GM12874 (cell line): ENCODE measurements at regions not wholly inside any gene's neighbourhood (a gene's known extent, or its start where the extent isn't known, plus 50 kb on each side); places are given as distances from the start of the nearest gene placed in this dataset.
A peak's percentile ranks its signal among the peaks of the same experiment; 100 is the strongest.

Experiments
- TF ChIP-seq, protein P1 (sequence below): IDR thresholded peaks from 2 replicates; pipeline ENCODE4 v1.5.1; 2011; ENCODE audit warnings: low read depth, mild to moderate bottlenecking, control low read depth, low read length, moderate library complexity; ENCODE audit not compliant: insufficient read depth

- TF ChIP-seq, protein P1, sequence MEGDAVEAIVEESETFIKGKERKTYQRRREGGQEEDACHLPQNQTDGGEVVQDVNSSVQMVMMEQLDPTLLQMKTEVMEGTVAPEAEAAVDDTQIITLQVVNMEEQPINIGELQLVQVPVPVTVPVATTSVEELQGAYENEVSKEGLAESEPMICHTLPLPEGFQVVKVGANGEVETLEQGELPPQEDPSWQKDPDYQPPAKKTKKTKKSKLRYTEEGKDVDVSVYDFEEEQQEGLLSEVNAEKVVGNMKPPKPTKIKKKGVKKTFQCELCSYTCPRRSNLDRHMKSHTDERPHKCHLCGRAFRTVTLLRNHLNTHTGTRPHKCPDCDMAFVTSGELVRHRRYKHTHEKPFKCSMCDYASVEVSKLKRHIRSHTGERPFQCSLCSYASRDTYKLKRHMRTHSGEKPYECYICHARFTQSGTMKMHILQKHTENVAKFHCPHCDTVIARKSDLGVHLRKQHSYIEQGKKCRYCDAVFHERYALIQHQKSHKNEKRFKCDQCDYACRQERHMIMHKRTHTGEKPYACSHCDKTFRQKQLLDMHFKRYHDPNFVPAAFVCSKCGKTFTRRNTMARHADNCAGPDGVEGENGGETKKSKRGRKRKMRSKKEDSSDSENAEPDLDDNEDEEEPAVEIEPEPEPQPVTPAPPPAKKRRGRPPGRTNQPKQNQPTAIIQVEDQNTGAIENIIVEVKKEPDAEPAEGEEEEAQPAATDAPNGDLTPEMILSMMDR: no peak
Observed at GRCh38 chr9:111154081-111154562, 115.9 kb upstream of the LPAR1 start.

GRCh38 chr9:111152614-111153406, 114.5 kb upstream of the LPAR1 start:
- TF ChIP-seq, protein P1: no peak

DNA sequence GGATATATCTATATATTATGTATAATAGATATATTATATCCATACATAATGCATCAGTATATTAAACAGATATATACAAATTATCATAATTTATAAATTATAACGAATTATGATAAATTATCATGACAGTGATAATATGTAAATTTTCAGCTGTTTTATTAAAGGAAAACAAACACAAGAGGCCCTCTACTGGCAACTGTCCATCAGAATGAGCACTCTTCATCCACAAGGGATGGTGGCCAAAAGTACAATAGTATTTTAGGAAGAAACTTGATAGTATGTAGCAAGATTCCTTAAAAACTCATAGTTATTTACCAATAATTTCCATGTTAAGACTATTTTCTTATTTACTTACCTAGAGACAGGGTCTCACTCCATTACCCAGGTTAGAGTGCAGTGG, 113.3 kb upstream of the LPAR1 start:
- TF ChIP-seq, protein P1: no peak

DNA sequence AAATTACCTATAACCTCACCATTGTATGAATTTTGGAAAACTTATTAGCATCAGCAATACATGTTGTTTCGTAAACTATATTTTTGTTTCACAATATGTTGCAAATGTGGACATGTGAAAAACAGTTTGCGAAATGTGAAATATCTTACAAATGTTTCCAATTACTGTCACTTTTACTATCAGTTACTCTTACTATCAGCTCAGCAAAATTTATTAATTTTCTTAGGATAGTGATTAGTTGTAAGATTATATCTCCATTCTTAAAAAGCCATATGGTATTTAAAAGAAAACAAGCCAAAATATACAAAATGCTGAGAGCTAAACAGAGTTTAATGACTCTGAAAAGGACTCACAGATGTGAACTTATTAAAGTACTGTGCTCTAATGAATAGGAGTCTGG, 111.9 kb upstream of the LPAR1 start:
- TF ChIP-seq, protein P1: no peak

DNA sequence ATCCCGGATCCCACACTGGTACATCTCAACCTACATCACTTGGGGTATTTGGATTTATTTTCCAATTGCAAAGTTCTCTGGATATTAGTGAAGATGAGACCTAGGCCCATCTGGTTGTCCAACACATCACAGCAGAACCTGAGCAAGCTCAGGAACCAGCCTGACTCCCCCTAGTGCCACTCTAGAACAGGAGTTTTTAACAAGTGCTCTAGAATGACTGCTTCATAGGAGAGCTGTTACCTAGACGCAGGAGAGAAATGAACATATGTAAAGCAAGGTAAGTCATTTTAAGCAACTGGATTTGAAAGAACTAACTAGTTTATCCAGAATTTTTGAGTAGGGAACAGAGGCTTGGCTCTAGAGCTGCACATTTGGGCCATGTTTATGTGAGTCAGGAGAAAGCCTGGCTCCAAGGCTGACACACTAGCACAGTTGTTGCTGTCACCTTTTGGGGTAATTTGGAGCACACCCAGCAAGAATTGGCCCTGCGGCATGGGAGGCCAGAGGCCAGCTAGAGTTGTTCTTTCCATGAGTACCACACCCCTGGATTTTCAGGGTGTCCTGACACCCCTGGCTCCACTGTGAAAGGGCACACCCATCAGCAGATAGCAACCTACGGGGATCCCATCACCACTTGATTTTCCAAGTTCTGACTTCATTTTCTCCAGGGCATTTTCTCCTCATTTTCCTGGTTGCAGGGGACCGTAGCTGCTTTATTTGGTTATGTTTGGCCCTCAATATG, 110.9 kb upstream of the LPAR1 start:
- TF ChIP-seq, protein P1: peak; percentile 37; the same call in 1 of the 2 replicates

GRCh38 chr9:111148052-111149017, 110.1 kb upstream of the LPAR1 start:
- TF ChIP-seq, protein P1: no peak
